K562 (cell line): ENCODE measurements at regions not wholly inside any gene's neighbourhood (a gene's known extent, or its start where the extent isn't known, plus 50 kb on each side); places are given as distances from the start of the nearest gene placed in this dataset.

Experiments used
- BHLHE40 ChIP-seq: IDR thresholded peaks from 2 replicates; pipeline ENCODE4 v1.6.1; 2011; ENCODE audit warnings: low read length, improper control_type of control experiment
- HOMEZ ChIP-seq: fragments of 250-450 bp; sonication (Bioruptor Pico); IDR thresholded peaks from 2 replicates; pipeline ENCODE4 v1.4.0; 2020; ENCODE audit warnings: mild to moderate bottlenecking, moderate library complexity
- PCBP1 ChIP-seq: fragments of 200-400 bp; formaldehyde crosslinking; IDR thresholded peaks from 2 replicates; pipeline ENCODE4 v1.6.1; 2018; ENCODE audit warnings: mild to moderate bottlenecking, low read depth, low read length; ENCODE audit not compliant: poor library complexity, severe bottlenecking
- RNF2 ChIP-seq: sonication (generic); IDR thresholded peaks from 2 replicates; pipeline ENCODE4 v1.6.1; 2016

DNA sequence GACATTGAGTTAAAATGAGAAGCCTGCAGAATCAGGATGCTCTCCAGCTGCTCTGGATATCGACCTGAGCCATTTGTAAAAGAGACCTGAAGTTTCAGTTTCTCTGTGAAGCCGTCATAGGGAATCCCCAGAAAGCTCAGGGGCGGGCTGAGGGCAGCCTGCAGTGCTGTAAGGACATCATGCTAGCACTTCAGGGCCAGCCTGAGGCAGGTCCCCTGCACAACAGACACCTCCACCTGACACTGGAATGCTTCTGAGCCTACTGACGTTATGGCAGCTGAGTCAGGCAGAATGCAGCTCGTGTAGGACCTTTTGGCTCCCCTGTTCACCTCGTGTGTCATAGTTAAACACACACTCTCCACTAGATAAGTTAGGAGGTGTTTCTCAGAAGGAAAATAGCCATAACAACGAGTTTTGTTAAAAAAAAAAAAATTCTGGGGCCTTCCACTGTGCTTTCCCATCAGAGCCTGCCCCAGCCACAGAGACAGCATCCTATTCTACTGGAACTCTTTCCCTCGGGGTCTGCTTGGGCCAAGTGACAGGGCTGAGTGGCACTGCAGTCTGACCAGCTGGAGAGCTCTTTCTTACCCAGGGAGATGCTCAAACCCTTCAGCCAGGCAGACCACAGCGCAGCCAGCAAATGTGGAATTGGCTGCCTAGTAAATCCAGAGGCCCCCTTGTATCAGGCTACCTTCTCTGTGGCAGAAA lies 354.9 kb downstream of the DIRAS2 start:
- TF ChIP-seq HOMEZ (CRISPR knock-in tag) (no peak), BHLHE40 (no peak), RNF2 (no peak), PCBP1 (no peak)
